HepG2 (cell line): ENCODE measurements at regions not wholly inside any gene's neighbourhood (a gene's known extent, or its start where the extent isn't known, plus 50 kb on each side); places are given as distances from the start of the nearest gene placed in this dataset.

Experiments
- ATAC-seq: fragments of 200-7000 bp; cut with Tn5 transposase; 3 replicates; pipeline ENCODE4 v1.9.1; 2020; ENCODE audit warnings: mild to moderate bottlenecking, moderate library complexity
- BruUV-seq: library from RNA; stranded (reverse); fragments of 400-500 nt; replicated peaks from 2 replicates; lab custom pipeline; 2021; lab: Mats Ljungman, UMichigan
- CTCF ChIA-PET: fragments of 300-600 bp; formaldehyde crosslinking; extraction: SDS; loops from one replicate; lab custom pipeline; 2021; ENCODE audit warnings: low total read pairs, inconsistent platforms, low intra/inter-chr PET ratio; lab: Yijun Ruan, JAX
- POLR2A ChIA-PET: fragments of 350-600 bp; sonication (Branson Sonifier 250); formaldehyde crosslinking; loops from one replicate; lab custom pipeline; 2020; ENCODE audit warnings: antibody characterized with exemption, inconsistent platforms; lab: Yijun Ruan, JAX
- DNase-seq: peaks from one replicate; pipeline ENCODE4 v3.0.0-alpha.2; 2015; ENCODE audit warnings: low spot score
- FAIRE-seq: peaks from 3 replicates; lab custom pipeline; 2011; peaks lifted over from hg19 to GRCh38; lab: Jason Lieb, UNC
- H2AFZ ChIP-seq: one replicate; pipeline ENCODE4 v1.6.1; 2011; ENCODE audit warnings: low read length, inconsistent platforms
- H3K27ac ChIP-seq: fragments of 300-600 bp; 3 replicates; pipeline ENCODE4 v1.8.0; 2011; ENCODE audit warnings: mixed run types, mild to moderate bottlenecking, mixed read lengths, low read length, inconsistent platforms; ENCODE audit not compliant: insufficient read depth; ENCODE audit errors: extremely low read length
- H3K27me3 ChIP-seq, 2 experiments: fragments of 200-600 bp in 1 of 2; 2 replicates in 1 of 2; 3 replicates in 1 of 2; pipeline versions ENCODE4 v1.6.0 to v1.8.0; 2011; ENCODE audit warnings: low read length in 2 of 2, mild to moderate bottlenecking in 2 of 2, moderate library complexity in 2 of 2, inconsistent platforms in 1 of 2; ENCODE audit not compliant: insufficient read depth in 2 of 2, control insufficient read depth in 1 of 2
- H3K36me3 ChIP-seq, 2 experiments: fragments of 200-600 bp in 1 of 2; replicated peaks in 1 of 2; 2 replicates in 1 of 2; 3 replicates in 1 of 2; pipeline versions ENCODE4 v1.5.1 to v1.8.0; 2011; ENCODE audit warnings: low read length in 2 of 2, inconsistent platforms in 1 of 2; ENCODE audit not compliant: insufficient read depth in 2 of 2, control insufficient read depth in 1 of 2
- H3K4me1 ChIP-seq: 2 replicates; pipeline ENCODE4 v1.5.1; 2012; ENCODE audit warnings: low read length, inconsistent platforms; ENCODE audit not compliant: insufficient read depth
- H3K4me2 ChIP-seq: 2 replicates; pipeline ENCODE4 v1.6.0; 2011; ENCODE audit warnings: low read depth, low read length, inconsistent platforms
- H3K4me3 ChIP-seq, 3 experiments: fragments of 200-600 bp in 1 of 3; sonication (generic), shearing (Covaris generic) in 1 of 3; replicated peaks in 1 of 3; 2 replicates each; pipeline ENCODE4 v1.5.1; 2011 to 2016; ENCODE audit warnings: low read length in 3 of 3, inconsistent platforms in 2 of 3, low read depth in 2 of 3, mild to moderate bottlenecking in 2 of 3, control low read depth in 1 of 3, mixed read lengths in 1 of 3; ENCODE audit not compliant: insufficient read depth in 1 of 3
- H3K79me2 ChIP-seq: one replicate; pipeline ENCODE4 v1.6.1; 2011; ENCODE audit warnings: low read length, inconsistent platforms; ENCODE audit not compliant: insufficient read depth
- H3K9ac ChIP-seq: 2 replicates; pipeline ENCODE4 v1.6.0; 2011; ENCODE audit warnings: mild to moderate bottlenecking, low read depth, low read length, inconsistent platforms; ENCODE audit not compliant: insufficient read depth
- H3K9me3 ChIP-seq: 2 replicates; pipeline ENCODE4 v1.5.1; 2012; ENCODE audit warnings: mild to moderate bottlenecking, low read length
- H4K20me1 ChIP-seq: 2 replicates; pipeline ENCODE4 v1.6.0; 2011; ENCODE audit warnings: inconsistent platforms, mild to moderate bottlenecking, low read length, moderate library complexity; ENCODE audit not compliant: insufficient read depth
- AHR ChIP-seq: IDR thresholded peaks from 2 replicates; pipeline ENCODE4 v1.6.1; 2018; ENCODE audit warnings: missing genetic modification reagents, missing compliant biosample characterization
- ETS1 ChIP-seq: sonication (generic); formaldehyde crosslinking; IDR thresholded peaks from 2 replicates; pipeline ENCODE4 v1.4.0; 2020; ENCODE audit warnings: missing genetic modification reagents
- HIC2 ChIP-seq: sonication (generic); formaldehyde crosslinking; IDR thresholded peaks from 2 replicates; pipeline ENCODE4 v1.9.0; 2022; ENCODE audit warnings: low read depth, missing genetic modification reagents
- HOXA5 ChIP-seq: sonication (generic); formaldehyde crosslinking; IDR thresholded peaks from 2 replicates; pipeline ENCODE4 v1.4.0; 2020; ENCODE audit warnings: missing genetic modification reagents
- NAIF1 ChIP-seq: sonication (generic); formaldehyde crosslinking; IDR thresholded peaks from 2 replicates; pipeline ENCODE4 v1.5.0; 2020; ENCODE audit warnings: mild to moderate bottlenecking, missing genetic modification reagents, borderline replicate concordance
- PRDM4 ChIP-seq: sonication (generic); formaldehyde crosslinking; IDR thresholded peaks from 2 replicates; pipeline ENCODE4 v1.9.0; 2021; ENCODE audit warnings: missing genetic modification reagents, borderline replicate concordance
- RFXANK ChIP-seq: IDR thresholded peaks from 2 replicates; pipeline ENCODE4 v1.6.1; 2016
- SMC3 ChIP-seq: IDR thresholded peaks from 2 replicates; pipeline ENCODE4 v1.6.1; 2011; ENCODE audit warnings: low read length, improper control_type of control experiment
- TEAD2 ChIP-seq: sonication (generic); formaldehyde crosslinking; IDR thresholded peaks from 2 replicates; pipeline ENCODE4 v1.9.0; 2021; ENCODE audit warnings: missing genetic modification reagents
- THAP7 ChIP-seq: sonication (generic); formaldehyde crosslinking; IDR thresholded peaks from 2 replicates; pipeline ENCODE4 v1.8.1; 2023; ENCODE audit warnings: mild to moderate bottlenecking, missing genetic modification reagents
- ZFYVE20 ChIP-seq: sonication (generic); formaldehyde crosslinking; IDR thresholded peaks from 2 replicates; pipeline ENCODE4 v1.8.0; 2023; ENCODE audit warnings: low read depth, mild to moderate bottlenecking, moderate library complexity, missing genetic modification reagents, borderline replicate concordance
- ZNF513 ChIP-seq: sonication (generic); formaldehyde crosslinking; conservative IDR thresholded peaks from 2 replicates; pipeline ENCODE4 v1.5.0; 2020; ENCODE audit warnings: missing genetic modification reagents
- ZNF800 ChIP-seq: sonication (generic); formaldehyde crosslinking; IDR thresholded peaks from 2 replicates; pipeline ENCODE4 v1.4.0; 2020; ENCODE audit warnings: missing genetic modification reagents
- WGBS: methylation state at CpG from one replicate; pipeline ENCODE4 v1.1.6; 2017; ENCODE audit warnings: low lambda C conversion rate; 5-methylcytosine and 5-hydroxymethylcytosine counted together
- in situ Hi-C: cut with HindIII; loops from 2 replicates; pipeline ENCODE4 v1.10.0; 2017; ENCODE audit warnings: low pct_unique_long_range_greater_than_20kb; ENCODE audit not compliant: extremely low pct_ligation_motif_present
- intact Hi-C: fragments of 100-400 bp; cut with micrococcal nuclease; formaldehyde crosslinking; loops from one replicate; pipeline ENCODE4 v1.10.0; 2022; ENCODE audit not compliant: unreplicated experiment

- DNase-seq (no peak), FAIRE-seq (no peak), ATAC-seq (no peak)
- no peaks in the 10 kb centered on the region for H3K79me2 ChIP-seq
- H3K4me1 ChIP-seq = peaks cover 29% of the 10 kb centered on the region
- H3K27ac ChIP-seq = no peak overlapping the region
- 62% methylated on average over 3 of the region's 3 CpGs for WGBS
- H2AFZ ChIP-seq = no peak overlapping the region
- no peaks in the 10 kb centered on the region for H3K36me3 ChIP-seq
- H3K9ac ChIP-seq = no peak overlapping the region
- no peak overlapping the region for H3K4me2 ChIP-seq
- in situ Hi-C loops = no loop called here
- peaks cover 0 to 23% of the 10 kb centered on the region in 2 experiments; a peak in 2 of 5 replicates for H3K27me3 ChIP-seq
- no TSS peak for BruUV-seq
- intact Hi-C loops = no loop called here
- H3K9me3 ChIP-seq = no peaks in the 10 kb centered on the region
- TF ChIP-seq TEAD2 (no peak), PRDM4 (CRISPR knock-in tag) (no peak), ZFYVE20 (CRISPR knock-in tag) (no peak), THAP7 (no peak), RFXANK (CRISPR knock-in tag) (no peak), ZNF513 (no peak), HOXA5 (no peak), AHR (CRISPR knock-in tag) (no peak), ETS1 (CRISPR knock-in tag) (no peak), NAIF1 (CRISPR knock-in tag) (no peak), SMC3 (no peak), ZNF800 (no peak), HIC2 (no peak)
- no peaks in the 10 kb centered on the region for H4K20me1 ChIP-seq
- no peak overlapping the region for H3K4me3 ChIP-seq
- CTCF ChIA-PET = no interaction called here
- POLR2A ChIA-PET = interaction anchor here (3.9 kb wide), 1 partner anchor 9 kb away, joined by 22 read pairs; no protein-coding TSS in a partner anchor
Measured at GRCh38 chr2:224155371-224155770, 116.3 kb upstream of the SERPINE2 start.
